ENCODE measurements at regions not wholly inside any gene's neighbourhood (a gene's known extent, or its start where the extent isn't known, plus 50 kb on each side); places are given as distances from the start of the nearest gene placed in this dataset.

DNA sequence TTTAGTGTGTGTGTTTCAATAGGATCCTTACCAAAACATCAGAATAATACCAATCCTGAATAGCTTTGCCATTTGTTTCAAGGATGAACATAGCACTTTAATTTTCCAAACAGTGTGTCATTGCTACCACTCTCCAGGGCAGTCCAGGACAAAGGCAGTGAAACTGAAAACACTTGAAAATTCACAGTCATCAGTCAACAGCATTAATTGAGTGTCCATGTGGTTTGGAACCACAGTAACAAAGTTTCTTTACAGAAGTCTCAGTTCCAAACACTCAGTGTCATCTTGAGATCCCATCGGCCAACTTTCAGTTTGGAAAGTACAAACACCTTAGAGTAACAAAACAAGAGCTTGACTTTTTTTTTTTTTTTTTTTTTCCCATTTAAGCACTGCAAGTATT, 228.4 kb upstream of the SOX5 start:
- intact Hi-C loops (cut with micrococcal nuclease; ENCODE audit: unreplicated experiment), result no loop called here

GRCh38 chr12:24175929-24176328, 226.5 kb upstream of the SOX5 start:
- DNase-seq (ENCODE audit: low read depth, low spot score) (no peak), ATAC-seq (no peak)
- CTCF ChIA-PET, result no interaction called here
- in situ Hi-C loops (cut with HindIII; ENCODE audit: low pct_unique_long_range_greater_than_20kb, low sequenced_read_pairs), result no loop called here
- BruUV-seq (replicated peaks), result no TSS peak
- Histone ChIP-seq H3K36me3 (ENCODE audit: control insufficient read depth, insufficient read depth, low read length) (no peaks in the 10 kb centered on the region), H3K9me3 (ENCODE audit: control insufficient read depth, insufficient read depth, low read depth, low read length) (no peaks in the 10 kb centered on the region), H3K4me3 (ENCODE audit: low read depth in 2 of 2, low read length in 2 of 2) (no peak overlapping the region), H3K4me1 (ENCODE audit: control insufficient read depth, insufficient read depth, low read length) (no peaks in the 10 kb centered on the region), H3K27me3 (ENCODE audit: control insufficient read depth, insufficient read depth, low read length) (no peaks in the 10 kb centered on the region), H3K27ac (ENCODE audit: low read length) (no peak overlapping the region)
- no peak for TF ChIP-seq TCF7L2 (IDR thresholded peaks at IDR 0.05; ENCODE audit: low read depth, low read length)
- no peak for TF ChIP-seq SIN3A (IDR thresholded peaks at IDR 0.05; ENCODE audit: borderline replicate concordance, insufficient read depth, low read depth, low read length)
- no peak for TF ChIP-seq CTCF (IDR thresholded peaks at IDR 0.05)
- TF ChIP-seq, protein P1, sequence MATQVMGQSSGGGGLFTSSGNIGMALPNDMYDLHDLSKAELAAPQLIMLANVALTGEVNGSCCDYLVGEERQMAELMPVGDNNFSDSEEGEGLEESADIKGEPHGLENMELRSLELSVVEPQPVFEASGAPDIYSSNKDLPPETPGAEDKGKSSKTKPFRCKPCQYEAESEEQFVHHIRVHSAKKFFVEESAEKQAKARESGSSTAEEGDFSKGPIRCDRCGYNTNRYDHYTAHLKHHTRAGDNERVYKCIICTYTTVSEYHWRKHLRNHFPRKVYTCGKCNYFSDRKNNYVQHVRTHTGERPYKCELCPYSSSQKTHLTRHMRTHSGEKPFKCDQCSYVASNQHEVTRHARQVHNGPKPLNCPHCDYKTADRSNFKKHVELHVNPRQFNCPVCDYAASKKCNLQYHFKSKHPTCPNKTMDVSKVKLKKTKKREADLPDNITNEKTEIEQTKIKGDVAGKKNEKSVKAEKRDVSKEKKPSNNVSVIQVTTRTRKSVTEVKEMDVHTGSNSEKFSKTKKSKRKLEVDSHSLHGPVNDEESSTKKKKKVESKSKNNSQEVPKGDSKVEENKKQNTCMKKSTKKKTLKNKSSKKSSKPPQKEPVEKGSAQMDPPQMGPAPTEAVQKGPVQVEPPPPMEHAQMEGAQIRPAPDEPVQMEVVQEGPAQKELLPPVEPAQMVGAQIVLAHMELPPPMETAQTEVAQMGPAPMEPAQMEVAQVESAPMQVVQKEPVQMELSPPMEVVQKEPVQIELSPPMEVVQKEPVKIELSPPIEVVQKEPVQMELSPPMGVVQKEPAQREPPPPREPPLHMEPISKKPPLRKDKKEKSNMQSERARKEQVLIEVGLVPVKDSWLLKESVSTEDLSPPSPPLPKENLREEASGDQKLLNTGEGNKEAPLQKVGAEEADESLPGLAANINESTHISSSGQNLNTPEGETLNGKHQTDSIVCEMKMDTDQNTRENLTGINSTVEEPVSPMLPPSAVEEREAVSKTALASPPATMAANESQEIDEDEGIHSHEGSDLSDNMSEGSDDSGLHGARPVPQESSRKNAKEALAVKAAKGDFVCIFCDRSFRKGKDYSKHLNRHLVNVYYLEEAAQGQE (IDR thresholded peaks at IDR 0.05; ENCODE audit: insufficient read depth in 1 of 2, low read depth in 2 of 2, low read length in 1 of 2), result no peak
- no peak for TF ChIP-seq POLR2AphosphoS5 (IDR thresholded peaks at IDR 0.05; ENCODE audit: low read depth, low read length)
- POLR2A ChIA-PET, result no interaction called here
- intact Hi-C loops (cut with micrococcal nuclease; ENCODE audit: unreplicated experiment), result no loop called here

More for the DNA sequence above, 228.4 kb upstream of the SOX5 start:
- Histone ChIP-seq H3K9me3 (ENCODE audit: control insufficient read depth, insufficient read depth, low read depth, low read length) (no peaks in the 10 kb centered on the region), H3K27me3 (ENCODE audit: control insufficient read depth, insufficient read depth, low read length) (no peaks in the 10 kb centered on the region), H3K27ac (ENCODE audit: low read length) (no peak overlapping the region), H3K4me1 (ENCODE audit: control insufficient read depth, insufficient read depth, low read length) (no peaks in the 10 kb centered on the region), H3K36me3 (ENCODE audit: control insufficient read depth, insufficient read depth, low read length) (no peaks in the 10 kb centered on the region), H3K4me3 (ENCODE audit: low read depth in 2 of 2, low read length in 2 of 2) (no peak overlapping the region)
- ChIA-PET POLR2A (no interaction called here), CTCF (no interaction called here)
- ATAC-seq (no peak), DNase-seq (ENCODE audit: low read depth, low spot score) (no peak)
- no TSS peak for BruUV-seq (replicated peaks)
- in situ Hi-C loops (cut with HindIII; ENCODE audit: low pct_unique_long_range_greater_than_20kb, low sequenced_read_pairs), result no loop called here
- TF ChIP-seq CTCF (IDR thresholded peaks at IDR 0.05) (no peak), SIN3A (IDR thresholded peaks at IDR 0.05; ENCODE audit: borderline replicate concordance, insufficient read depth, low read depth, low read length) (no peak), TCF7L2 (IDR thresholded peaks at IDR 0.05; ENCODE audit: low read depth, low read length) (no peak), POLR2AphosphoS5 (IDR thresholded peaks at IDR 0.05; ENCODE audit: low read depth, low read length) (no peak)
- TF ChIP-seq, protein P1 (IDR thresholded peaks at IDR 0.05; ENCODE audit: insufficient read depth in 1 of 2, low read depth in 2 of 2, low read length in 1 of 2), result no peak

Measured in Panc1 (cell line).